HEK293 (cell line): ENCODE measurements at regions not wholly inside any gene's neighbourhood (a gene's known extent, or its start where the extent isn't known, plus 50 kb on each side); places are given as distances from the start of the nearest gene placed in this dataset.

Experiments used
- CTCF ChIA-PET: fragments of 350-600 bp; formaldehyde crosslinking; extraction: SDS; loops from one replicate; lab custom pipeline; 2021; ENCODE audit warnings: antibody characterized with exemption; lab: Yijun Ruan, JAX
- POLR2A ChIA-PET: fragments of 300-600 bp; formaldehyde crosslinking; extraction: SDS; loops from one replicate; lab custom pipeline; 2020; ENCODE audit warnings: antibody characterized with exemption, inconsistent platforms; lab: Yijun Ruan, JAX
- H3K27ac ChIP-seq: fragments of 200-500 bp; sonication (Bioruptor generic); 2 replicates; pipeline ENCODE4 v1.5.1; 2014; ENCODE audit warnings: low read depth, low read length, control low read depth, inconsistent platforms; ENCODE audit errors: extremely low read depth
- H3K36me3 ChIP-seq, 2 experiments: fragments of 200-500 bp in 1 of 2; sonication (Bioruptor generic) in 1 of 2; 1 replicate in 1 of 2; 2 replicates in 1 of 2; pipeline ENCODE4 v1.5.1; 2014 to 2017; ENCODE audit warnings: inconsistent platforms in 2 of 2, low read length in 2 of 2; ENCODE audit not compliant: control insufficient read depth in 2 of 2, insufficient read depth in 1 of 2
- H3K4me1 ChIP-seq: fragments of 200-500 bp; sonication (Bioruptor generic); 2 replicates; pipeline ENCODE4 v1.5.1; 2014; ENCODE audit warnings: mild to moderate bottlenecking, low read length, inconsistent platforms; ENCODE audit not compliant: control insufficient read depth, insufficient read depth
- H3K4me3 ChIP-seq: 2 replicates; pipeline ENCODE4 v1.5.1; 2011; ENCODE audit warnings: low read depth, mild to moderate bottlenecking, control low read depth, low read length, moderate library complexity
- H3K9me3 ChIP-seq: fragments of 200-500 bp; sonication (Bioruptor generic); 2 replicates; pipeline ENCODE4 v1.5.1; 2014; ENCODE audit warnings: low read depth, low read length, inconsistent platforms; ENCODE audit not compliant: control insufficient read depth, insufficient read depth
- KLF8 ChIP-seq: fragments of 450-650 bp; formaldehyde crosslinking; IDR thresholded peaks from 2 replicates; pipeline ENCODE4 v1.5.1; 2016; ENCODE audit warnings: missing biosample characterization, missing genetic modification characterization
- REST ChIP-seq: fragments of 450-650 bp; formaldehyde crosslinking; IDR thresholded peaks from 2 replicates; pipeline ENCODE4 v1.5.1; 2016; ENCODE audit warnings: missing biosample characterization, missing genetic modification characterization
- SCRT1 ChIP-seq: fragments of 450-650 bp; formaldehyde crosslinking; IDR thresholded peaks from 2 replicates; pipeline ENCODE4 v1.5.1; 2016; ENCODE audit warnings: missing biosample characterization, missing genetic modification characterization, borderline replicate concordance
- ZBTB10 ChIP-seq: fragments of 450-650 bp; formaldehyde crosslinking; IDR thresholded peaks from 2 replicates; pipeline ENCODE4 v1.5.1; 2016; ENCODE audit warnings: missing biosample characterization, missing genetic modification characterization
- ZBTB49 ChIP-seq: fragments of 450-650 bp; formaldehyde crosslinking; IDR thresholded peaks from 2 replicates; pipeline ENCODE4 v1.5.1; 2016; ENCODE audit warnings: missing biosample characterization, missing genetic modification characterization, low read depth
- ZFP37 ChIP-seq: fragments of 450-650 bp; formaldehyde crosslinking; IDR thresholded peaks from 2 replicates; pipeline ENCODE4 v1.5.1; 2016; ENCODE audit warnings: missing biosample characterization, missing genetic modification characterization
- ZNF133 ChIP-seq: fragments of 450-650 bp; formaldehyde crosslinking; IDR thresholded peaks from 2 replicates; pipeline ENCODE4 v1.5.1; 2016; ENCODE audit warnings: missing biosample characterization, missing genetic modification characterization
- ZNF138 ChIP-seq: fragments of 450-650 bp; formaldehyde crosslinking; IDR thresholded peaks from 2 replicates; pipeline ENCODE4 v1.5.1; 2016; ENCODE audit warnings: missing biosample characterization, missing genetic modification characterization, borderline replicate concordance
- ZNF146 ChIP-seq: fragments of 450-650 bp; formaldehyde crosslinking; IDR thresholded peaks from 2 replicates; pipeline ENCODE4 v1.5.1; 2016; ENCODE audit warnings: missing biosample characterization, missing genetic modification characterization
- ZNF211 ChIP-seq: fragments of 450-650 bp; formaldehyde crosslinking; IDR thresholded peaks from 2 replicates; pipeline ENCODE4 v1.5.1; 2016; ENCODE audit warnings: low read depth, missing biosample characterization, missing genetic modification characterization
- ZNF473 ChIP-seq: fragments of 450-650 bp; formaldehyde crosslinking; IDR thresholded peaks from 2 replicates; pipeline ENCODE4 v1.5.1; 2017; ENCODE audit warnings: missing biosample characterization, missing genetic modification characterization
- ZNF624 ChIP-seq: fragments of 450-650 bp; formaldehyde crosslinking; IDR thresholded peaks from 2 replicates; pipeline ENCODE4 v1.5.1; 2017; ENCODE audit warnings: missing biosample characterization, missing genetic modification characterization
- ZNF629 ChIP-seq: fragments of 450-650 bp; formaldehyde crosslinking; IDR thresholded peaks from 2 replicates; pipeline ENCODE4 v1.5.1; 2017; ENCODE audit warnings: missing biosample characterization, missing genetic modification characterization
- ZNF704 ChIP-seq: fragments of 450-650 bp; formaldehyde crosslinking; IDR thresholded peaks from 2 replicates; pipeline ENCODE4 v1.5.1; 2016; ENCODE audit warnings: missing biosample characterization, missing genetic modification characterization
- ZSCAN18 ChIP-seq: fragments of 450-650 bp; formaldehyde crosslinking; IDR thresholded peaks from 2 replicates; pipeline ENCODE4 v1.5.1; 2016; ENCODE audit warnings: missing biosample characterization, missing genetic modification characterization

GRCh38 chr18:64449434-64449833, 300.5 kb upstream of the LINC00305 start (continued):
- TF ChIP-seq ZBTB10 (tag by site-specific recombination) (no peak), ZFP37 (tag by site-specific recombination) (no peak), KLF8 (tag by site-specific recombination) (no peak)

GRCh38 chr18:64444819-64445218, 295.9 kb upstream of the LINC00305 start:
- no peak overlapping the region for H3K27ac ChIP-seq
- POLR2A ChIA-PET: no interaction called here
- CTCF ChIA-PET: no interaction called here
- no peaks in the 10 kb centered on the region for H3K36me3 ChIP-seq
- H3K4me1 ChIP-seq: no peaks in the 10 kb centered on the region
- TF ChIP-seq ZNF133 (tag by site-specific recombination) (no peak), ZNF473 (tag by site-specific recombination) (no peak), ZSCAN18 (no peak), SCRT1 (tag by site-specific recombination) (no peak)
- no peaks in the 10 kb centered on the region for H3K9me3 ChIP-seq
- H3K4me3 ChIP-seq: no peak overlapping the region

GRCh38 chr18:64438178-64438577, 289.3 kb upstream of the LINC00305 start:
- Histone ChIP-seq H3K36me3 (no peaks in the 10 kb centered on the region), H3K27ac (no peak overlapping the region), H3K4me3 (no peak overlapping the region), H3K9me3 (no peaks in the 10 kb centered on the region), H3K4me1 (no peaks in the 10 kb centered on the region)
- no peak for TF ChIP-seq ZNF629 (tag by site-specific recombination)
- ChIA-PET POLR2A (no interaction called here), CTCF (no interaction called here)

GRCh38 chr18:64436111-64436510, 287.2 kb upstream of the LINC00305 start:
- Histone ChIP-seq H3K4me1 (no peaks in the 10 kb centered on the region), H3K4me3 (no peak overlapping the region), H3K27ac (no peak overlapping the region), H3K36me3 (no peaks in the 10 kb centered on the region), H3K9me3 (no peaks in the 10 kb centered on the region)
- ChIA-PET POLR2A (no interaction called here), CTCF (no interaction called here)
- TF ChIP-seq ZNF624 (tag by site-specific recombination) (no peak), ZNF138 (tag by site-specific recombination) (no peak), ZNF211 (no peak), ZNF704 (tag by site-specific recombination) (no peak), REST (tag by site-specific recombination) (no peak), ZBTB49 (tag by site-specific recombination) (no peak), ZNF146 (tag by site-specific recombination) (no peak)
